Panc1 (cell line): ENCODE measurements at regions not wholly inside any gene's neighbourhood (a gene's known extent, or its start where the extent isn't known, plus 50 kb on each side); places are given as distances from the start of the nearest gene placed in this dataset.

Experiments used
- ATAC-seq: fragments of 200-7000 bp; cut with Tn5 transposase; 2 replicates; pipeline ENCODE4 v1.9.1; 2020; ENCODE audit warnings: mild to moderate bottlenecking, moderate library complexity
- BruUV-seq: library from RNA; stranded (reverse); fragments of 400-500 nt; replicated peaks from 2 replicates; lab custom pipeline; 2021; lab: Mats Ljungman, UMichigan
- CTCF ChIA-PET: fragments of 300-600 bp; sonication (Branson Sonifier 250); formaldehyde crosslinking; loops from one replicate; lab custom pipeline; 2022; ENCODE audit warnings: antibody characterized with exemption; lab: Charles Lee
- POLR2A ChIA-PET: fragments of 300-600 bp; sonication (Branson Sonifier 250); formaldehyde crosslinking; loops from one replicate; lab custom pipeline; 2022; ENCODE audit warnings: antibody characterized with exemption; lab: Charles Lee
- DNase-seq: peaks from one replicate; pipeline ENCODE4 v3.0.0-alpha.2; 2010; ENCODE audit warnings: low read depth, low spot score
- H3K27ac ChIP-seq: 2 replicates; pipeline ENCODE4 v1.5.1; 2011; ENCODE audit warnings: mild to moderate bottlenecking, low read length, inconsistent platforms
- H3K27me3 ChIP-seq: fragments of 200-500 bp; sonication (Bioruptor generic); 2 replicates; pipeline ENCODE4 v1.6.0; 2014; ENCODE audit warnings: low read length, inconsistent platforms; ENCODE audit not compliant: control insufficient read depth, insufficient read depth
- H3K36me3 ChIP-seq: fragments of 200-500 bp; sonication (Bioruptor generic); 2 replicates; pipeline ENCODE4 v1.5.1; 2014; ENCODE audit warnings: inconsistent platforms, mild to moderate bottlenecking, low read length, moderate library complexity; ENCODE audit not compliant: control insufficient read depth, insufficient read depth
- H3K4me1 ChIP-seq: 2 replicates; pipeline ENCODE4 v1.5.1; 2011; ENCODE audit warnings: inconsistent platforms, mild to moderate bottlenecking, low read length, moderate library complexity; ENCODE audit not compliant: control insufficient read depth, insufficient read depth
- H3K4me3 ChIP-seq, 2 experiments: 2 replicates each; pipeline ENCODE4 v1.5.1; 2011 to 2012; ENCODE audit warnings: low read depth in 2 of 2, low read length in 2 of 2, mild to moderate bottlenecking in 2 of 2, inconsistent platforms in 1 of 2, moderate library complexity in 1 of 2
- H3K9me3 ChIP-seq: fragments of 200-500 bp; sonication (Bioruptor generic); 2 replicates; pipeline ENCODE4 v1.5.1; 2014; ENCODE audit warnings: low read depth, mild to moderate bottlenecking, inconsistent platforms, low read length, moderate library complexity; ENCODE audit not compliant: control insufficient read depth, insufficient read depth
- CTCF ChIP-seq: fragments of 450-650 bp; IDR thresholded peaks from 2 replicates; pipeline ENCODE4 v1.5.1; 2017; ENCODE audit warnings: mild to moderate bottlenecking
- POLR2AphosphoS5 ChIP-seq: IDR thresholded peaks from 2 replicates; pipeline ENCODE4 v1.6.1; 2012; ENCODE audit warnings: mild to moderate bottlenecking, low read depth, low read length, moderate library complexity
- REST ChIP-seq, 2 experiments: IDR thresholded peaks; 2 replicates each; pipeline ENCODE4 v1.6.1; 2011 to 2012; ENCODE audit warnings: low read depth in 2 of 2, control low read depth in 1 of 2, low read length in 1 of 2, mild to moderate bottlenecking in 1 of 2, moderate library complexity in 1 of 2; ENCODE audit not compliant: insufficient read depth in 1 of 2
- SIN3A ChIP-seq: IDR thresholded peaks from 2 replicates; pipeline ENCODE4 v1.6.1; 2012; ENCODE audit warnings: low read depth, mild to moderate bottlenecking, low read length, moderate library complexity, borderline replicate concordance; ENCODE audit not compliant: insufficient read depth
- TCF7L2 ChIP-seq: IDR thresholded peaks from 2 replicates; pipeline ENCODE4 v1.6.1; 2011; ENCODE audit warnings: mild to moderate bottlenecking, low read depth, low read length, inconsistent platforms
- in situ Hi-C: cut with HindIII; loops from 2 replicates; pipeline ENCODE4 v1.10.0; 2016; ENCODE audit warnings: low sequenced_read_pairs, low pct_unique_long_range_greater_than_20kb
- intact Hi-C: fragments of 100-400 bp; cut with micrococcal nuclease; formaldehyde crosslinking; loops from one replicate; pipeline ENCODE4 v1.10.0; 2022; ENCODE audit not compliant: unreplicated experiment

- no peaks in the 10 kb centered on the region for H3K9me3 ChIP-seq
- no peak overlapping the region for H3K4me3 ChIP-seq
- no peak for TF ChIP-seq TCF7L2
- TF ChIP-seq CTCF, result no peak
- TF ChIP-seq REST (IDR thresholded peaks at IDR 0.05; ENCODE audit: insufficient read depth in 1 of 2, low read depth in 2 of 2, low read length in 1 of 2), result no peak
- TF ChIP-seq POLR2AphosphoS5, result no peak
- no peak for TF ChIP-seq SIN3A
- in situ Hi-C loops, result no loop called here
- no peaks in the 10 kb centered on the region for H3K27me3 ChIP-seq
- H3K27ac ChIP-seq, result no peak overlapping the region
- no peak for DNase-seq
- ATAC-seq, result no peak
- no peaks in the 10 kb centered on the region for H3K4me1 ChIP-seq
- POLR2A ChIA-PET, result no interaction called here
- no TSS peak for BruUV-seq
- intact Hi-C loops, result no loop called here
- no peaks in the 10 kb centered on the region for H3K36me3 ChIP-seq
- CTCF ChIA-PET, result no interaction called here
Measured at GRCh38 chr14:98900236-98900635, 371.8 kb downstream of the BCL11B start.

- no peak overlapping the region for H3K4me3 ChIP-seq
- no peak for TF ChIP-seq POLR2AphosphoS5
- TF ChIP-seq CTCF, result no peak
- TF ChIP-seq SIN3A, result no peak
- no peak for TF ChIP-seq TCF7L2
- no peak for TF ChIP-seq REST (IDR thresholded peaks at IDR 0.05; ENCODE audit: insufficient read depth in 1 of 2, low read depth in 2 of 2, low read length in 1 of 2)
- intact Hi-C loops, result no loop called here
- H3K36me3 ChIP-seq, result no peaks in the 10 kb centered on the region
- H3K4me1 ChIP-seq, result no peaks in the 10 kb centered on the region
- H3K9me3 ChIP-seq, result no peaks in the 10 kb centered on the region
- POLR2A ChIA-PET, result no interaction called here
- no TSS peak for BruUV-seq
- DNase-seq (no peak), ATAC-seq (no peak)
- CTCF ChIA-PET, result no interaction called here
- no peaks in the 10 kb centered on the region for H3K27me3 ChIP-seq
- in situ Hi-C loops, result no loop called here
- no peak overlapping the region for H3K27ac ChIP-seq
Measured at GRCh38 chr14:98900798-98901197, 371.2 kb downstream of the BCL11B start.
